GM19025 (cell line): ENCODE measurements at regions not wholly inside any gene's neighbourhood (a gene's known extent, or its start where the extent isn't known, plus 50 kb on each side); places are given as distances from the start of the nearest gene placed in this dataset.

Experiments
- ATAC-seq: cut with Tn5 transposase; IDR thresholded peaks from one replicate; pipeline ENCODE4 v1.9.1; 2021; ENCODE audit warnings: mild to moderate bottlenecking, low read depth, moderate library complexity; ENCODE audit not compliant: unreplicated experiment

- ATAC-seq = no peak
Measured at GRCh38 chr2:39512941-39513340, 75.9 kb upstream of the MAP4K3 start.

DNA sequence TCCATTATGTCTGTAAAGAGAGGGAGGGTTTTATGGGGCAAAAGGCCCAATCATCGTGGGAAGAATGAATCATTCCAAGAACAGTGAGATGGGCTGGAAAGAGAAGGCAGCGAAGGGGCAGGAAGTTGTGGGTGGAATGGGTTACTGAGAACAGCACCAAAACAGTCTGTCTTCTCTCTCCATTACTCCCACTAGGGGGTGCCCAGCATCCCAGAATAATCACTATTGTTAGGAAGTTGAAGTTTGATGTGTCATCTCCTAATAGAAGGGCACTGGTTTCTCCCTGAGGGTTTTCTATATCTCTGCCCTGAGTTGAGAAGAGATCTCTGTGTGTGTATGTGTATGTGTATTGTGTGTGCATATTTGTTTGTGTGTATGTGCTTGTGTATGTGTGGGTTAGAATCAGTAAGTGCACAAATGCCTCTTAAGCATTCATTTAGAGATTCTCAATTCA lies 76.6 kb upstream of the MAP4K3 start:
- ATAC-seq = peak; percentile 87

GRCh38 chr2:39514825-39515224 lies 77.7 kb upstream of the MAP4K3 start:
- no peak for ATAC-seq

DNA sequence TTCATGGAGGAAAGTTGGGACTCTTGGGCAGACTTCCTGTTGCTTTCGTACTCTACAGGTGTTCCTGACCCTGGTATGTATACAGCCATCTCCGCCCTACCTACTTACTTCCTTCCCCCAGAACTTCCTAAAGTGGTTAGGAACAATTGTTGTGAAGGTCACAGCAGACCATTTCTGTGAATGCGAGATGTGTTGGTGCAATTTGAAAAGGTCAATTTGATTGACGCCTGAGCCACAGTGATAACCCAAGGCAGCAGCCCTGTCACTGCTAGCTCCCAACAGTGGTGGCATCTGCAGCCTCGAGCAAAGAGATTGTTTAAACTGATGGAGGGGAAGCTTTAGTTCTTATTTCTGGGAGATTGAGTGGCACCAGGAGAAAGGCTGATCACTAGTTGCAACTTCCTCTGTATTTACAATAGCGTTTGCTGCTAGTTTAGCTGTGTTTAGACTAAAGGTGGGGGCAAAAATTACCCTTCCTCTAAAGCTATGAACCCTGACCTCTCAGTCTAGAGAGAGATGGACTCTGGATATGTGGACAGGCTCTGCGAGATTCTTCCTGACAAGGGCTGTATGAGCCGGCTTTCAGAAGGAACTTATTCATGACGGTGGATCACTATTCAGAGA lies 78.3 kb upstream of the MAP4K3 start:
- no peak for ATAC-seq

GRCh38 chr2:39515897-39516346 lies 78.8 kb upstream of the MAP4K3 start:
- no peak for ATAC-seq

DNA sequence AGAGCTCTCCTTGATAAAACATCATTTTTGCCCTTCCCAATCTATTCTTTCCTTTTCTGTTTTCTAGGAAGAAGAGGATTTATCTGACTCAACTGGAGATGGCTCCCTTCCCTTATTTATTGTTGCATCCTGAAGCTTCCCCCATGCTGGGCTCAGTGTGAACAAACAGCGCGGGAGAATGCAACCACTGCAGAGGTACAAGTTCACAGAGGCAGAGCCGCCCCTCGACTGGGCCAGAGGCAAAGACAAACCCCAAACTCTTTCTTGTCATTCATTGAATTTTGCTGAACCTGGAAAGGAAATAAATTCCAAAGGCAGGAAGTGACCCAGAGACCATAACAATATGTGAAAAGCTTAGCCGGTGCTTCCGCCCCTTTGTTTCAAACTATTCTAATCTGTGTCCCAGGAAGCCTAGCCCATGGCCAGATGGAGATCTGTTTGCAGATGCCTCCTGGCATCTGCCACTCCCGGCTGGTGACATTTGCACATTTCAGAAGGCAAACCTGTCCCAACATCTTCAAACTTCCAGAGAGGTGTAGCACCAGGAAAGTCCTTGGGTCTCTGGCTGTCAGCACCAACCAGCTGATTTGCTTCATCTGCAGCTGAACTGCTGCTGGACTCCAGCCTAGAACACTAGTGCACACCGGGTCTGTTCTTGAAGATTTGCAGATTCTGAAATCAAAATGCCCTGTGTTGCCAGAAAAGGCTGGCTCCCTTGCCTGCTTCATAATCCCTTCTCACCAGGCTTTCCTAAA lies 79.4 kb upstream of the MAP4K3 start:
- no peak for ATAC-seq

DNA sequence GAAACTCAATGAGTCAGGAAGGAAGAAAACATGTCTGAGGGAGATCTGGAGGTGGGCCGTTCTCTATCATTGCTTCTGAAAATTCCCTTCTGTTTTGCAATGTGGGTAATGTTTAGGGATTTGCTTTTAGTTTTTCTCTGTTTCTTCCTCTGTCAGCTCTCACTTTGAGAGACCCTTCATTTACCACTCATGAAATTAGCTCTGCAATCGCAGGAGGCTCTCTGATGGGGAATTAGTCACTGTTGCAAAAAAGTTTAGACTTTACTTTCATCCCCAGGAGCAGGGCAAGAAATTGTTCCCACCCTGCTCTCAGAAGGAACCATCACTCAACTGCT lies 80.0 kb upstream of the MAP4K3 start:
- ATAC-seq = no peak

GRCh38 chr2:39517622-39518021 lies 80.5 kb upstream of the MAP4K3 start:
- no peak for ATAC-seq

- no peak for ATAC-seq
Measured at GRCh38 chr2:39519886-39520285, 82.8 kb upstream of the MAP4K3 start.

DNA sequence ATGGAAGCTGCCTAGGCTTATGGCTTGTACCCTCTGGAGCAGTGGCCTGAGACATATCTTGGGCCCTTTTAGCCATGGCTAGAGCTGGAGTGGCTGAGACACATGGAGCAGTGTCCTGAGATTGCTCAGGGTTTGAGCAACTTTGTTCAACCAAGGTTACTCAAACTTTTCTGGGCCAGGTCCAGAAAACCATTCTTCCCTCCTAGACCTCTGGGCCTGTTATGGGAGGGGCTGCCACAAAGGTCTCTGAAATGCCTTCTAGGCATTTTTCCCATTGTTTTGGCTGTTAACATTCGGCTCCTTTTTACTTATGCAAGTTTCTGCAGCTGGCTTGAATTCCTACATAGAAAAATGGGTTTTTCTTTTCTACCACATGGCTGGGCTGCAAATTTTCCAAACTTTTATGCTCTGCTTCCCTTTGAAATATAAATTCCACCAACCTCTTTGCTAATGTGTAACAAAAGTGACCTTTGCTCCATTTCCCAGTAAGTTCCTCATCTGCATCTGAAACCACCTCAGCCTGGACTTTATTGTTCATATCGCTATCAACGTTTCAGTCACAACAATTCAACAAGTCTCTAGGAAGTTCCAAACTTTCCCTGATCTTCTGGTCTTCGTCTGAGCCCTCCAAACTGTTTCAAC lies 84.9 kb upstream of the MAP4K3 start:
- no peak for ATAC-seq

- no peak for ATAC-seq
Measured at GRCh38 chr2:39522518-39522877, 85.4 kb upstream of the MAP4K3 start.

- no peak for ATAC-seq
Measured at GRCh38 chr2:39523308-39524044, 86.4 kb upstream of the MAP4K3 start.

GRCh38 chr2:39524061-39524460 lies 87.0 kb upstream of the MAP4K3 start:
- ATAC-seq = no peak

GRCh38 chr2:39524756-39525635 lies 87.9 kb upstream of the MAP4K3 start:
- ATAC-seq = no peak

DNA sequence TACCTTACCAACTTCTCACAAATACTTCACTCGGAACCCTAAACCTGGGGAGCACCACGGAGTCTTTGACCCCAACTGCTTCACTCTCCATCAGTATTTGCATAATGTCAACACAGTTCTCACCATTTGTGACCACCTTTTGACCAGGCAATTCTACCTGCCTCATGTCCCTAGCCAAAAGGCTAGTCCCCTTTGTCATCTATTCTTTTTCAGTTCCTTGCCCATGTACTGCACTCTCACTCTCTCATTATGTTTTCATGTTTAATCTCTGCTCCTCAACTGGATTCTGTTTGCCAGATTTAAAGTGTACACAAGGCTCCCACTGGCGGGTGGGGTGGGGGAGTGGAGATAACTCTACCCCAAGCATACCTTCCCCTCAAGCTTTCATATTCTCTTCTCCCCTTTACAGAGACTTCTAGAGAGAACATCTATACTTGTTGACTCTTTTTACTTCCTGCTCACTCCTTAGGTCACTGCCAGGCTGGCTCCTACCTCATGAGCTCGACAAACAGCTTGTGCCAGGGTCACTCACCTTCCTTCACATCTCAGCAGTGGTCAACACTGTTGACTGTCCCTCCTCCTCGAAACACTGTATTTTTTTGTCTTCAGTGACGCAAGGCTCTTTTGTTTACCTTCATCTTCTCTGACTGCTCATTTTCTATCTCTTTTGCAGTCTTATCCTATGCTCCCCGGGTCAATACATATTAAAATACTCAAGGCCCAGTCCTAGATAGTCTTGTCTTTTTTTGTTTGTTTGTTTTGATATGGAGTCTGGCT lies 88.7 kb upstream of the MAP4K3 start:
- no peak for ATAC-seq

- no peak for ATAC-seq
Measured at GRCh38 chr2:39528701-39529100, 91.6 kb upstream of the MAP4K3 start.

GRCh38 chr2:39529836-39530235 lies 92.8 kb upstream of the MAP4K3 start:
- no peak for ATAC-seq

- no peak for ATAC-seq
Measured at GRCh38 chr2:39530411-39530866, 93.4 kb upstream of the MAP4K3 start.

DNA sequence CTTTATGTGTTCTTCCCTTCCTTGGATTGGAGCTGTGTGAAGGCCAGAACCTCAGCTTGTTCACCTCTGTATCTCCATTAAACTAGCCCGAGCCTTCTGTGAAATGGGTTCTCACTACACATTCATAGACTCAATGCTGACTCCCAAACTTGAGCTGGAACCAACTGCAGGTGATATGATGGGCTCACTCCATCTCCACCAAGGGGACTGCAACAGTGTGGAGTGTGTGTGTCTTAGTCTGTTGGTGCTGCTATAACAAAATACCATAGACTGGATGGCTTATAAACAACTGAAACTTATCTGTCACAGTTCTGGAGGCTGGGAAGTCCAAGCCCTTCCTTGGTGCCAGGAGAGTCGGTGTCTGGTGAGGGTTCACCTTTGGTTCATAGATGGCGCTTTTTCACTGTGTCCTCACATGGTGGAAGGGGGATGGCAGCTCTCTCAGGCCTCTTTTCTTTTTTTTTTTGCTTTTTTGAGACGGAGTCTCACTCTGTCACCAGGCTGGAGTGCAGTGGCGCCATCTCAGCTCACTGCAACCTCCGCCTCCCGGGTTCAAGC lies 94.2 kb upstream of the MAP4K3 start:
- ATAC-seq = no peak
